Spleen (tissue), 7 donors: ENCODE measurements at regions not wholly inside any gene's neighbourhood (a gene's known extent, or its start where the extent isn't known, plus 50 kb on each side); places are given as distances from the start of the nearest gene placed in this dataset.

ENCODE experiments used
- CTCF ChIP-seq, 11 experiments: fragments of 200-600 bp in 7 of 11; fragments of 450-650 bp in 4 of 11; sonication (generic) in 4 of 11; IDR thresholded peaks in 8 of 11; conservative IDR thresholded peaks in 3 of 11; 1 replicate in 7 of 11; 2 replicates in 4 of 11; pipeline versions ENCODE4 v1.4.0 to v1.8.0; 2016 to 2021; ENCODE audit warnings: antibody characterized with exemption in 11 of 11, inconsistent platforms in 4 of 11, mild to moderate bottlenecking in 1 of 11
- POLR2A ChIP-seq, 3 donors: fragments of 450-650 bp; IDR thresholded peaks; one replicate each; pipeline ENCODE4 v1.5.1; 2017; ENCODE audit warnings: antibody characterized with exemption in 3 of 3, mild to moderate bottlenecking in 1 of 3
- POLR2AphosphoS5 ChIP-seq, 3 donors: sonication (generic); formaldehyde crosslinking; IDR thresholded peaks; one replicate each; pipeline ENCODE4 v1.5.1; 2017; ENCODE audit warnings: antibody characterized with exemption in 3 of 3
- donor health status: DM: no; HTN: no; CAD: no; lungs with moderate emphysema.
- donor health status: DM: no; HTN: no; CAD: no.
- donor health status: DM: no; HTN: no; CAD: no.

DNA sequence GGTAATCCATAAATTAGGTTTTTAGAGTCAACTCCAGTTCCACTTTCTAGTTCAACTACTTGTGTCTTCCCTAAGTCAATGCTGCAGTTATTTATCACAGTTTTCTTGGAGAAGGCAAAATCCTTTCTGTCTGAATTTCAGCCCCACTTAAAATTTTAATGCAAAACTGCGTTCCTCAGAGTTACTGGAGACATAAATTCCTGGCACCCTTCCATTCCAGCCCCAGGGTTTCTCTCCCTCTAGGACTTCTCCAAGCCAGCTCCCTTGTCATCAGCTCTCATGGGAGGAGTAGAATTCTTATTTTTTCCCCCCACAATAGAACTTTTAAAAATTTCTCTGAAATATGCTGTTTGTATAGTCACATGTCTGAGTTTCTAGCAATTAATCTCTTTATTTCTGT is 50.6 kb upstream of the PHOX2B start:
- no peak for TF ChIP-seq POLR2A (IDR thresholded peaks at IDR 0.05)
- no peak for TF ChIP-seq CTCF (IDR thresholded peaks at IDR 0.05 in 8 of 11, conservative IDR thresholded peaks at IDR 0.05 in 3 of 11)
- TF ChIP-seq POLR2AphosphoS5 (IDR thresholded peaks at IDR 0.05), result no peak
